Neural cell (in vitro differentiated cells): ENCODE measurements at regions not wholly inside any gene's neighbourhood (a gene's known extent, or its start where the extent isn't known, plus 50 kb on each side); places are given as distances from the start of the nearest gene placed in this dataset.

ENCODE experiments used
- CTCF ChIP-seq: fragments of 450-650 bp; IDR thresholded peaks from 2 replicates; pipeline ENCODE4 v1.5.1; 2014; ENCODE audit warnings: antibody characterized with exemption, mild to moderate bottlenecking, moderate library complexity; ENCODE audit not compliant: poor library complexity, severe bottlenecking
- EZH2 ChIP-seq: fragments of 200-600, 300-800 bp; shearing (Covaris generic), sonication (generic); IDR thresholded peaks from 2 replicates; pipeline ENCODE4 v1.6.1; 2014; ENCODE audit warnings: antibody characterized with exemption, low read length, borderline replicate concordance, mild to moderate bottlenecking; ENCODE audit not compliant: insufficient read depth, poor library complexity, severe bottlenecking
- POLR2AphosphoS5 ChIP-seq: IDR thresholded peaks from 2 replicates; pipeline ENCODE4 v1.6.1; 2012
- RAD21 ChIP-seq: fragments of 450-650 bp; conservative IDR thresholded peaks from 2 replicates; pipeline ENCODE4 v1.6.1; 2014; ENCODE audit warnings: antibody characterized with exemption, mild to moderate bottlenecking, moderate library complexity
- SMC3 ChIP-seq: fragments of 450-650 bp; conservative IDR thresholded peaks from 2 replicates; pipeline ENCODE4 v1.6.1; 2014; ENCODE audit warnings: antibody characterized with exemption, mild to moderate bottlenecking, moderate library complexity; ENCODE audit not compliant: poor library complexity
- TAF1 ChIP-seq: IDR thresholded peaks from 2 replicates; pipeline ENCODE4 v1.6.1; 2012; ENCODE audit warnings: low read depth
- TF ChIP-seq, protein P1 (sequence below): IDR thresholded peaks from 2 replicates; pipeline ENCODE4 v1.6.1; 2012; ENCODE audit warnings: borderline replicate concordance

GRCh38 chr20:48080583-48080982 lies 295.3 kb upstream of the SULF2 start:
- TF ChIP-seq POLR2AphosphoS5 (no peak), CTCF (no peak), RAD21 (no peak), EZH2 (no peak), SMC3 (no peak), TAF1 (no peak)
- TF ChIP-seq, protein P1, sequence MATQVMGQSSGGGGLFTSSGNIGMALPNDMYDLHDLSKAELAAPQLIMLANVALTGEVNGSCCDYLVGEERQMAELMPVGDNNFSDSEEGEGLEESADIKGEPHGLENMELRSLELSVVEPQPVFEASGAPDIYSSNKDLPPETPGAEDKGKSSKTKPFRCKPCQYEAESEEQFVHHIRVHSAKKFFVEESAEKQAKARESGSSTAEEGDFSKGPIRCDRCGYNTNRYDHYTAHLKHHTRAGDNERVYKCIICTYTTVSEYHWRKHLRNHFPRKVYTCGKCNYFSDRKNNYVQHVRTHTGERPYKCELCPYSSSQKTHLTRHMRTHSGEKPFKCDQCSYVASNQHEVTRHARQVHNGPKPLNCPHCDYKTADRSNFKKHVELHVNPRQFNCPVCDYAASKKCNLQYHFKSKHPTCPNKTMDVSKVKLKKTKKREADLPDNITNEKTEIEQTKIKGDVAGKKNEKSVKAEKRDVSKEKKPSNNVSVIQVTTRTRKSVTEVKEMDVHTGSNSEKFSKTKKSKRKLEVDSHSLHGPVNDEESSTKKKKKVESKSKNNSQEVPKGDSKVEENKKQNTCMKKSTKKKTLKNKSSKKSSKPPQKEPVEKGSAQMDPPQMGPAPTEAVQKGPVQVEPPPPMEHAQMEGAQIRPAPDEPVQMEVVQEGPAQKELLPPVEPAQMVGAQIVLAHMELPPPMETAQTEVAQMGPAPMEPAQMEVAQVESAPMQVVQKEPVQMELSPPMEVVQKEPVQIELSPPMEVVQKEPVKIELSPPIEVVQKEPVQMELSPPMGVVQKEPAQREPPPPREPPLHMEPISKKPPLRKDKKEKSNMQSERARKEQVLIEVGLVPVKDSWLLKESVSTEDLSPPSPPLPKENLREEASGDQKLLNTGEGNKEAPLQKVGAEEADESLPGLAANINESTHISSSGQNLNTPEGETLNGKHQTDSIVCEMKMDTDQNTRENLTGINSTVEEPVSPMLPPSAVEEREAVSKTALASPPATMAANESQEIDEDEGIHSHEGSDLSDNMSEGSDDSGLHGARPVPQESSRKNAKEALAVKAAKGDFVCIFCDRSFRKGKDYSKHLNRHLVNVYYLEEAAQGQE, result no peak
